ENCODE measurements at regions not wholly inside any gene's neighbourhood (a gene's known extent, or its start where the extent isn't known, plus 50 kb on each side); places are given as distances from the start of the nearest gene placed in this dataset.

GRCh38 chr7:81604808-81605174 lies 165.1 kb downstream of the HGF start:
- TF ChIP-seq POLR2A (IDR thresholded peaks at IDR 0.05) (no peak), CTCF (IDR thresholded peaks at IDR 0.05) (no peak)

Data from ovary (tissue), 3 donors.